ENCODE measurements at regions not wholly inside any gene's neighbourhood (a gene's known extent, or its start where the extent isn't known, plus 50 kb on each side); places are given as distances from the start of the nearest gene placed in this dataset.

GRCh38 chr9:13478160-13478559 lies 198.7 kb upstream of the MPDZ start:
- no peak overlapping the region for H3K27ac ChIP-seq (ENCODE audit: extremely low read length, insufficient read depth, low read length)
- no peak overlapping the region for H3K9ac ChIP-seq (ENCODE audit: insufficient read depth, low read depth, low read length)
- ChIA-PET POLR2A (no interaction called here), CTCF (ENCODE audit: low intra/inter-chr PET ratio, low total read pairs) (no interaction called here)
- WGBS (ENCODE audit: low lambda C conversion rate) = 0% methylated on average over 2 of the region's 2 CpGs
- no peak overlapping the region for H2AFZ ChIP-seq (ENCODE audit: low read length)
- no TSS peak for BruUV-seq (replicated peaks)
- no peak overlapping the region for H3K4me3 ChIP-seq (replicated peaks in 1 of 3; ENCODE audit: insufficient read depth in 1 of 3, low read depth in 2 of 3, low read length in 3 of 3)
- H3K27me3 ChIP-seq (ENCODE audit: control insufficient read depth in 1 of 2, insufficient read depth in 2 of 2, low read length in 2 of 2) = no peaks in the 10 kb centered on the region
- no peak overlapping the region for H3K4me2 ChIP-seq (ENCODE audit: low read depth, low read length)
- H3K9me3 ChIP-seq (ENCODE audit: low read length) = peaks cover 6% of the 10 kb centered on the region; the same call in 1 of the 2 replicates
- no peaks in the 10 kb centered on the region for H3K4me1 ChIP-seq (ENCODE audit: insufficient read depth, low read length)
- intact Hi-C loops (cut with micrococcal nuclease; ENCODE audit: unreplicated experiment) = no loop called here
- DNase-seq (ENCODE audit: low spot score) (no peak), ATAC-seq (no peak), FAIRE-seq (no peak)
- H3K79me2 ChIP-seq (ENCODE audit: insufficient read depth, low read length) = no peaks in the 10 kb centered on the region
- no peaks in the 10 kb centered on the region for H4K20me1 ChIP-seq (ENCODE audit: insufficient read depth, low read length)
- in situ Hi-C loops (cut with HindIII; ENCODE audit: extremely low pct_ligation_motif_present, low pct_unique_long_range_greater_than_20kb) = no loop called here
- no peaks in the 10 kb centered on the region for H3K36me3 ChIP-seq (replicated peaks in 1 of 2; ENCODE audit: control insufficient read depth in 1 of 2, insufficient read depth in 2 of 2, low read length in 2 of 2)
- TF ChIP-seq ZNF34 (CRISPR knock-in tag; IDR thresholded peaks at IDR 0.05; ENCODE audit: borderline replicate concordance) (no peak), PCBP1 (IDR thresholded peaks at IDR 0.05; ENCODE audit: borderline replicate concordance, low read depth, low read length) (no peak), MNT (IDR thresholded peaks at IDR 0.05) (no peak), ZNF136 (CRISPR knock-in tag; IDR thresholded peaks at IDR 0.05; ENCODE audit: low read depth) (no peak), ZNF567 (CRISPR knock-in tag; IDR thresholded peaks at IDR 0.05; ENCODE audit: borderline replicate concordance) (no peak), PHF5A (CRISPR knock-in tag; IDR thresholded peaks at IDR 0.05; ENCODE audit: low read depth, unreplicated experiment) (no peak), ZNF841 (CRISPR knock-in tag; IDR thresholded peaks at IDR 0.05; ENCODE audit: borderline replicate concordance) (no peak), ZNF510 (CRISPR knock-in tag; IDR thresholded peaks at IDR 0.05; ENCODE audit: low read depth) (no peak), ETV5 (CRISPR knock-in tag; IDR thresholded peaks at IDR 0.05; ENCODE audit: borderline replicate concordance) (no peak), CHD2 (IDR thresholded peaks at IDR 0.05; ENCODE audit: low read depth, low read length) (no peak), ZNF703 (CRISPR knock-in tag; IDR thresholded peaks at IDR 0.05; ENCODE audit: borderline replicate concordance) (no peak), EHMT2 (IDR thresholded peaks at IDR 0.05; ENCODE audit: borderline replicate concordance, low read depth, low read length) (no peak), SNAPC4 (CRISPR knock-in tag; IDR thresholded peaks at IDR 0.05) (no peak), HINFP (CRISPR knock-in tag; IDR thresholded peaks at IDR 0.05; ENCODE audit: low read depth) (no peak), CREBL2 (CRISPR knock-in tag; IDR thresholded peaks at IDR 0.05; ENCODE audit: borderline replicate concordance) (no peak)
